ENCODE measurements at regions not wholly inside any gene's neighbourhood (a gene's known extent, or its start where the extent isn't known, plus 50 kb on each side); places are given as distances from the start of the nearest gene placed in this dataset.

- DNase-seq (ENCODE audit: low read depth in 4 of 4, low spot score in 3 of 4) = no peak
Measured at GRCh38 chr3:132837615-132838014, 115.4 kb upstream of the NPHP3 start.

- no peak for DNase-seq (ENCODE audit: low read depth in 4 of 4, low spot score in 3 of 4)
Measured at GRCh38 chr3:132834356-132834755, 112.1 kb upstream of the NPHP3 start.

- DNase-seq (ENCODE audit: low read depth in 4 of 4, low spot score in 3 of 4) = no peak
Measured at GRCh38 chr3:132829101-132829500, 106.9 kb upstream of the NPHP3 start.

DNA sequence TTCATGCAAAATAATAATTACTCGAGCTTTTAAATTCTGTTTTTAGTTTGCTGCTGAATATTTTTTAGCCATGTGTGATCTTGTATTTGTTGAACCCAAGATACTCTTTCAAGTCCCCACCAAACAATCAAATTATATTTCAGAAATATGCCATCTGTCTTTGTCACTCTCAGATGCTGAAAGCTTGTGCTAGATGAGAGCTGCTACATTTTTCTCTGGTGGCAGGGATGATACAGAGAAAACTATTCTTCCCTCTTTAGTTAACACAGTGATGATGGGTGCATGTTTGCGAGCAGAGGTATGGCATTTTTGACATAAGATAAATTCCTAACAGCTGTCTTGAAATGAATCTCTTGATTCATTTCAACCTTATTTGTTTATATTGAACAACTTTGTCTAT lies 100.6 kb upstream of the NPHP3 start:
- DNase-seq (ENCODE audit: low read depth in 4 of 4, low spot score in 3 of 4) = no peak

- DNase-seq (ENCODE audit: low read depth in 4 of 4, low spot score in 3 of 4) = no peak
Measured at GRCh38 chr3:132822266-132822665, 100.1 kb upstream of the NPHP3 start.

DNA sequence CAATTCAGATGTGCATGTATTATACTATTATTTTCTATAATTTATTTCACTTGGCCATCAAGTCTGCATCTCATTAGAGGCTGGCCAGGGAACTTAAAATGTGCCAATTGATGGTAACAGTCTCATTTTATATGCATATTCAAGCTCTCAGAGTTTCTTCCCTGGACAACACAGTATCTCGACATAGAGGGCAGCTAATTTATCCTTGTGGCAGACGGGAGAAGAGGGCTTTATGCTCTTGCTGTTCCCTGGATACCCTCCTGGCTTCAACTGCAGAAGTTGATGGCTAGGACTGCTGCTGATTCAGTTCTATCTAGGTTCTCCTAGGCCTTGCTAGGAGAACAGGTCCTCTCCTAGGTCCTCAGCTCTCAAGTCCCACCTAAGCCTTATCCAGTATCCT lies 99.1 kb upstream of the NPHP3 start:
- no peak for DNase-seq (ENCODE audit: low read depth in 4 of 4, low spot score in 3 of 4)

DNA sequence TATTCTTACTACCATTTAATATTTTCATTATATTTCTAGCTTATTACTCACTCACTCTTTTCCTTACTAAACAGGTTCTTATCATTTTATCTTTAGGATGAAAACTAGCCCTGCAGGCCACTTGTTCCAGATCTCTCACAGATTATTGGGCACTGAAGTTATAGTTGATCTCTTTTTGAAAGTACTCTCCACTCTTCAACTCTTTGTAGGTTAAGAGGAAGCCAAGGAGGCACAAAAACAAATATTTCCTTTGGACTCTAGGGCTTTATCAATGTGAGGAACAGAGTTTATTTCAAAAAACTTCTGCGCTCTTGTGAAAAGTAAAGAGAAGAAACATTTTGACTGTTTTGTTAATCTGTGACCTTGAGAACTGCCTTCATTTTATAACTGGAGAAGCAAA lies 96.0 kb upstream of the NPHP3 start:
- no peak for DNase-seq (ENCODE audit: low read depth in 4 of 4, low spot score in 3 of 4)

- DNase-seq (ENCODE audit: low read depth in 4 of 4, low spot score in 3 of 4) = no peak
Measured at GRCh38 chr3:132817646-132818177, 95.5 kb upstream of the NPHP3 start.

DNA sequence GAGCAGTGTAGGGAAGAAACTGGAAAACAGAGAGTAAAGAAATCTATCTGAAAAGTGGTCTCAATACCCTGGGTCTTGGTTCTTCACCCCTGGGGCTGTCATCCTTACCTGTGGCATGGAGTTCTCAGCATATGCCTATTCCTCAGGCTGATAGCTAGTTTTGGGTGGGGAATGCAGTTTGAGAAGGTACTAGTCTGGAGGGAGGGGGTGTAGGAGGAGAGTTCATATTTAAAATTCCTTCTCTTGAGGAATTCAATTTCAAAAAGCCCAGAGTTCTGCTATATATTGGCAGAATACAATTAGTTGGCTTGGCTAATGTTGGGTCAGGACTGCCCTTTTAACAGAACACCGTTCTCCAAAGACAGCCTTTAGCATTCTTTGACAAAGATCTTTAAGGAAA lies 82.9 kb upstream of the NPHP3 start:
- no peak for DNase-seq (ENCODE audit: low read depth in 4 of 4, low spot score in 3 of 4)

- no peak for DNase-seq (ENCODE audit: low read depth in 4 of 4, low spot score in 3 of 4)
Measured at GRCh38 chr3:132804498-132804897, 82.3 kb upstream of the NPHP3 start.

GRCh38 chr3:132803889-132804288 lies 81.7 kb upstream of the NPHP3 start:
- DNase-seq (ENCODE audit: low read depth in 4 of 4, low spot score in 3 of 4) = no peak

DNA sequence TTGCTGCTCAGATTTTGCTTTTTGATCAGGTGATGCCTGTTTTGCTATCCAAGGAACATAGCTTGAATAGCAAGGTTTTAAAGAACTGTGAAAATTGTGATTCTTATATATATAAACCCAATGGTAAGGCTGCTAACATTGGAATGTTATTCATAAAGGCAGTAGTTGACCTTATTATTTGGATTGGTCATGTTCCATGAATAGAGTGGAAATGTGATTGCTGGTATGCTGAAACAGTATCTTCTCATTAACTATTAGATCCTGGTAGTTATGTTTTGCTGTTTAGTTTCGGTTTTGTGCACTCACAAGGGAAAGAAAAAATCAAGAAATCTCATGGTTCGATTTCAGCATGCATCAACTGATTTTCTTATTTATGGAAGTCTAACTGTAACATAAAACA lies 78.7 kb upstream of the NPHP3 start:
- no peak for DNase-seq (ENCODE audit: low read depth in 4 of 4, low spot score in 3 of 4)

DNA sequence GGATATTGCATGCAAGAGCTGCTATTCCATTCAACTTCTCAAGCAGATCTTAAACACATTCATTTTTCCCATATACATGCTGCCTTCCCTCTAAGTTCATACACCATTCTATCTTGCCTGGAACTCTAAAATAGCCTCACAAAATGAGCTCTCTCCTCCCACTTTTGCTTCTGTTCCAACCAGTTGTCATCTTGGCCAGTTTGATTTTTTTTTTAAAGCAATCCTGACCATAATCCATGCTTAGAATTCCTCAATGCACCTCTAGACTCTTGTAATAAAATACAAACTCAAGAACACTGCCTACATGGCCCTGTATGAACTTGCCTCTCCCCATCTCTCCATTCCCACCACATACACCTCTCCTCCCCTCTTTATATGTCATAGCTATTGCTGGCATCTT lies 68.6 kb upstream of the NPHP3 start:
- DNase-seq (ENCODE audit: low read depth in 4 of 4, low spot score in 3 of 4) = no peak

DNA sequence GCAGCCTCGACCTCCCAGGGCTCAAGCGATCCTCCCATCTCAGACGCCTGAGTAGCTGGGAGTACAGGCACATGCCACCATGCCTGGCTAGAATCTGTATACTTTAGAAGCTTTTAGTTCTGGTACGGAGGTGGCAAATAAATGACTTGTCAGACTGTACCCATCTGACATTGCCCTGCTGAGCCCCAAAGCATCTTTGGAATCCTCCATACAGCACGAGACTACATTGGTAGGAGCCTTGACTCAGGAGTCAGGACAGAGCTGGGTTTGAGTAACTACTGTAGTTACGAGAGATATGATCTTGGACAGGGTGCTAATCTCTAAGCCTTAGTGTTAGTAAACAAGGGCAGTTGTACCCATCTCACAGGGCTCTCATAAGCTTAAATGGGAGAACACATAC lies 67.8 kb upstream of the NPHP3 start:
- DNase-seq (ENCODE audit: low read depth in 4 of 4, low spot score in 3 of 4) = no peak

DNA sequence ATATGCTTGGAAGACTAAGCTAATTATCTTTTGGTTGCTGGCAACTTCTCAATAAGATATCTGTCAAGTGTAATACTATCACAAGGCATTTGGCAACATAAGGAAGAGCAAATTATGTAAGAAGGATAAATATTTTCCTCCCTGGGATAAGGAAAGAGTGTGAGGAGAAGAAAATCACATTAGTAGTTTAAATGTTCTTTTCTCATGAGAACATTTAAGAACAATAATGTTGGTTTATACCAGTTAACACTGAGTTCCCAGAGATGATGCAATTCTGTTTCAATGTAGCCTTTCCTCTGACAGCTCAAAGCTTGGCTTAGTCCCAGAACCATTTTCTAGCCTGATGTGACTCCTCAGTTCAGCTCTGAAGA lies 66.1 kb upstream of the NPHP3 start:
- DNase-seq (ENCODE audit: low read depth in 4 of 4, low spot score in 3 of 4) = no peak

DNA sequence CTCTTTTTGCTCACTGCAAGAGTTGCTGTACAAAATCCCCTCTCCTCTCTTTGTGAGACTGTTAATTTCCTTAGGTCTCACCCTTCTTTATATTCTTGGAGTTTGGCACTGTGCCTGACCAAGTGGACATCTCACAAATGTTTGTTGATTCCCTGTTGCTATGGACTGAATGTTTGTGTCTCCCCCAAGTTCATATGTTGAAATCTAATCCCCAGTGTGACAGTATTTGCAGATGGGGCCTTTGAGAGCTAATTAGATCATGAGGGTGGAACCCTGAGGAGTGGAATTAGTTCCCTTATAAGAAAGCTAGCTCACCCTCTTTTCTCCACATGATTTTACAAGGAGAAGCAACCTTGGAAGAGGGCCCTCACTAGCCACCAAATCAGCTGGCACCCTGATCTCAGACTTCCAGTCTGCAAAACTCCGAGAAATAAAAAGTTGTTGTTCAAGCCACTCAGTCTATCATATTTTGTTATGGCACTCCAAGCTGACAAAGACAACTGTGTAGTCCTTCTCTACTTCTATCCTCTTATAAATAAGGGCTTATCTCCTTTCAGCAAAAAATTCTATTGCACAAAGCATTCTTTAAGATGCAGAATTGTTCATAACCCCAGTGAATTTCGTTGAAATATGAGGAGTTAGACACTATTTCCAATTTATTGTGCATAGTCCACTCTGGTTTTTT lies 65.5 kb upstream of the NPHP3 start:
- DNase-seq (ENCODE audit: low read depth in 4 of 4, low spot score in 3 of 4) = no peak

DNA sequence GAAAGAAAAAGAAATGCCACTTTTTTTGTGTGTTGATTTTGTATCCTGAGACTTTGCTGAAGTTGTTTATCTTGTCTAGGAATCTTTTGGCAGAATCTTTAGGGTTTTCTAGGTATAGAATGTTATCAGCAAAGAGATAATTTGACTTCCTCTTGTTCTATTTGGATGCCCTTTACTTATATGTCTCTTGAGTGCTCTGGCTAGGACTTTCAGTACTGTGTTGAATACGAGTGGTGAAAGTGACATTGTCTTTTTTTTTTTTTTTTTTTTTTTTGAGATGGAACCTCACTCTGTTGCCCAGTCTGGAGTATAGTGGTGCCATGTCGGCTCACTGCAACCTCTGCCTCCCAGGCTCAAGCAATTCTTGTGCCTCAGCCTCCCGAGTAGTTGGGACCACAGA lies 64.7 kb upstream of the NPHP3 start:
- DNase-seq (ENCODE audit: low read depth in 4 of 4, low spot score in 3 of 4) = no peak

DNA sequence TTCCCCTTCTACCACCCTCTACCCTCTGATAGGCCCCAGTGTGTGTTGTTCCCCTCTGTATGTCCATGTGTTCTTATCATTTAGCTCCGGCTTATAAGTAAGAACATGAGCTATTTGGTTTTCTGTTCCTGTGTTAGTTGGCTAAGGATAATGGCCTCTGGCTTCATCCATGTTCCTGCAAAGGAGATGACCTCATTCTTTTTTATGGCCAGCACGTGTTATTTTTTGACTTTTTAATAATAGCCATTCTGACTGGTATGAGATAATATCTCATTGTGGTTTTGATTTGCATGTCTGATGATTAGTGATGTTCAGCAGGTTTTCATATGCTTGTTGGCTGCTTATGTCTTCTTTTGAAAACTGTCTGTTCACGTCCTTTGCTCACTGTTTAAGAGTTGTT lies 63.1 kb upstream of the NPHP3 start:
- DNase-seq (ENCODE audit: low read depth in 4 of 4, low spot score in 3 of 4) = no peak

- DNase-seq (ENCODE audit: low read depth in 4 of 4, low spot score in 3 of 4) = no peak
Measured at GRCh38 chr3:132784502-132785025, 62.4 kb upstream of the NPHP3 start.

DNA sequence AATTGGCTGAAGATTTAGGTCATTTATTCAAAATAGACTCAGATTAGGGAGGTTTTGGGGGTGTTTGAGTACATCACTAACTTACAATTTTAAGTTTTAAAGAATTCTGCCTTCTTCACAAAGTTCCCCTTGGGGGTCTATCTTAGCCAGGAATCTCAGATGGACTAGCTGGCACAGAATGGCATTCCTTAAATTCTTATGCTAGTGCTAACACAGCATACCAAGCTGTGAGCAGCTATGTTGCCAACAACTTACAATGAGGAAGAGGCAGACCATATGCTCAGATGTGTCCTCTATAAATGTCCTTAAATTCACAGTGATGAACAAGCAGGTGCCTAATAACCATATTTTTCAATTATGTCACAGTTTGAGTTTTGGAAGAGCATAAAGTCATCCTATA lies 60.9 kb upstream of the NPHP3 start:
- no peak for DNase-seq (ENCODE audit: low read depth in 4 of 4, low spot score in 3 of 4)

DNA sequence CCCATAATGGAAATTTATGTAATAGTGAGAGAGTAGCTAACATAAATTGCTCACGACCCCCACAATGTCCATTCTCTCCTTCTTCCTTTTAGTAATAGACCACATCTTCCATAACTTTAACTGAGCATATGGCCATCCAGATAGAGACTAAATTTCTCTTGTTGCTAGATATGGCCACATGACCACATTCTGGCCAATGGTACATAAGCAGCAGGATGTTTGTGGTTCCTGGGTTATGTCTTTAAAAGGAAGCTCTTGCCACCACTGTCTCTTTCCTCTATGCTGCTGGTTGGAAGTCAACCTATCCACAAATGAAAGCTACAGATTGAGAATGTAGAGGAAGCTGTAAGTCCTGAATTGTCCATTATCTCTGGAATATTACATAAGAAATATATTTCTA lies 59.7 kb upstream of the NPHP3 start:
- DNase-seq (ENCODE audit: low read depth in 4 of 4, low spot score in 3 of 4) = no peak

- DNase-seq (ENCODE audit: low read depth in 4 of 4, low spot score in 3 of 4) = no peak
Measured at GRCh38 chr3:132777171-132777570, 55.0 kb upstream of the NPHP3 start.

DNA sequence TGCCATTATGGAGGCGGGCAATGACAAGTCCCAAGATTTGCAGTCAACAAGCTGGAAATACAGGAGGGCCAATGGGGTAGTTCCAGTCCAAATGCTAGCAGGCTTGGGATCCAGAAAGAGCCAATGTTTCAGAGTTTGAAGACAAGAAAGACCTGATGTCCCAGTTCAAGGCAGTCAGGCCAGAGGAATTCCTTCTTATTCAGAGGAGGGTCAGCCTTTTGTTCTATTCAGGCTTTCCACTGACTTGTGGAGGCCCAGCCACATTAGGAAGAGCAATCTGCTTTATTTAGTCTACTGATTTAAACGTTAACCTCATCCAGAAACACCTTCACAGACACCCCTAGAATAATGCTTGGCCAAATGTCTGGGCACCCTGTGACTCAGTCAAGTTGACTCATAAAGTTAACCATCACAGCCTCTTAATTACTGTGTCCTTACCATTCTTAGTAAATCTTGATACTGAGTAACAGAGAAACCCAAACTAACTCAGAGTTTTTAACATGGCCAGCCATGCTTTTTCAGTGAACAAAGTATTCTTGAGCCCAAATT lies 50.9 kb upstream of the NPHP3 start:
- no peak for DNase-seq (ENCODE audit: low read depth in 4 of 4, low spot score in 3 of 4)
